CD4-positive, alpha-beta T cell (primary cell): ENCODE measurements at regions not wholly inside any gene's neighbourhood (a gene's known extent, or its start where the extent isn't known, plus 50 kb on each side); places are given as distances from the start of the nearest gene placed in this dataset.

Experiments used
- ATAC-seq: fragments of 200-7000 bp; cut with Tn5 transposase; one replicate; pipeline ENCODE4 v1.10.0; 2022; ENCODE audit warnings: mild to moderate bottlenecking; ENCODE audit not compliant: poor library complexity
- CTCF ChIA-PET: fragments of 350-600 bp; sonication (Branson Sonifier 250); formaldehyde crosslinking; loops from one replicate; lab custom pipeline; 2021; ENCODE audit warnings: antibody characterized with exemption, inconsistent platforms; lab: Charles Lee
- POLR2A ChIA-PET: fragments of 350-600 bp; sonication (Branson Sonifier 250); formaldehyde crosslinking; loops from one replicate; lab custom pipeline; 2021; ENCODE audit warnings: antibody characterized with exemption, inconsistent platforms; lab: Charles Lee
- DNase-seq, 14 experiments: peaks; one replicate each; pipeline ENCODE4 v3.0.0-alpha.2; 2013 to 2020; ENCODE audit warnings: mixed read lengths in 2 of 14
- H3K27ac ChIP-seq, 2 donors: one replicate each; pipeline versions ENCODE4 v1.5.1 to v1.7.0; 2013; ENCODE audit warnings: low read length in 2 of 2, low read depth in 1 of 2, mild to moderate bottlenecking in 1 of 2
- H3K27me3 ChIP-seq, 2 experiments: 1 replicate in 1 of 2; 2 replicates in 1 of 2; pipeline versions ENCODE4 v1.6.1 to v1.7.0; 2013; ENCODE audit warnings: low read length in 2 of 2, control low read depth in 1 of 2, mild to moderate bottlenecking in 1 of 2, moderate library complexity in 1 of 2; ENCODE audit not compliant: insufficient read depth in 2 of 2, control insufficient read depth in 1 of 2
- H3K36me3 ChIP-seq: one replicate; pipeline ENCODE4 v1.6.1; 2013; ENCODE audit warnings: low read length, control low read depth; ENCODE audit not compliant: insufficient read depth
- H3K4me1 ChIP-seq: one replicate; pipeline ENCODE4 v1.6.1; 2013; ENCODE audit warnings: low read length, control low read depth; ENCODE audit not compliant: insufficient read depth
- H3K4me3 ChIP-seq: one replicate; pipeline ENCODE4 v1.5.1; 2013; ENCODE audit warnings: mild to moderate bottlenecking, low read length, moderate library complexity
- H3K9me3 ChIP-seq, 2 experiments: 1 replicate in 1 of 2; 2 replicates in 1 of 2; pipeline versions ENCODE4 v1.6.1 to v1.7.0; 2013; ENCODE audit warnings: low read length in 2 of 2, mild to moderate bottlenecking in 2 of 2, control low read depth in 1 of 2, moderate library complexity in 1 of 2; ENCODE audit not compliant: control insufficient read depth in 1 of 2, insufficient read depth in 1 of 2
- H3K27ac Mint-ChIP-seq: one replicate; pipeline ENCODE4 v1.8.0; 2020; ENCODE audit warnings: mixed read lengths
- H3K27me3 Mint-ChIP-seq: one replicate; pipeline ENCODE4 v1.8.0; 2021; ENCODE audit warnings: mixed read lengths
- H3K36me3 Mint-ChIP-seq: one replicate; pipeline ENCODE4 v1.8.0; 2021; ENCODE audit warnings: low read depth, mixed read lengths
- H3K4me1 Mint-ChIP-seq: one replicate; pipeline ENCODE4 v1.8.0; 2021; ENCODE audit warnings: low read depth, mixed read lengths
- H3K4me3 Mint-ChIP-seq: one replicate; pipeline ENCODE4 v1.8.0; 2020; ENCODE audit warnings: mild to moderate bottlenecking, mixed read lengths
- H3K9me3 Mint-ChIP-seq: one replicate; pipeline ENCODE4 v1.8.0; 2020; ENCODE audit warnings: mixed read lengths
- CTCF ChIP-seq: fragments of 200-600 bp; IDR thresholded peaks from one replicate; pipeline ENCODE4 v1.8.0; 2022; ENCODE audit warnings: antibody characterized with exemption, mild to moderate bottlenecking
- intact Hi-C, 2 experiments: fragments of 100-400 bp; cut with DNase I in 1 of 2; cut with micrococcal nuclease in 1 of 2; formaldehyde crosslinking; loops; one replicate each; pipeline versions ENCODE4 v1.15.1 to v1.9.0; 2023 to 2025; cut with DNase I, micrococcal nuclease

- ChIA-PET CTCF (interaction anchor here (1.8 kb wide), 1 partner anchor 10 kb away, joined by 4 read pairs; no protein-coding TSS in a partner anchor), POLR2A (interaction anchor here (1.0 kb wide), 1 partner anchor 10 kb away, joined by 3 read pairs; no protein-coding TSS in a partner anchor)
- DNase-seq (no peak), ATAC-seq (no peak)
- Histone ChIP-seq H3K4me1 (no peaks in the 10 kb centered on the region), H3K27ac (no peak overlapping the region), H3K27me3 (no peaks in the 10 kb centered on the region), H3K4me3 (no peak overlapping the region), H3K9me3 (no peaks in the 10 kb centered on the region), H3K36me3 (no peaks in the 10 kb centered on the region)
- Mint-ChIP-seq H3K4me3 (no peak overlapping the region), H3K27ac (no peak overlapping the region), H3K4me1 (no peaks in the 10 kb centered on the region), H3K27me3 (no peaks in the 10 kb centered on the region), H3K9me3 (no peaks in the 10 kb centered on the region), H3K36me3 (no peaks in the 10 kb centered on the region)
- TF ChIP-seq CTCF, result no peak
- intact Hi-C loops, result no loop called here
Measured at GRCh38 chr5:74510476-74511075, 130.0 kb downstream of the ENC1 start.

GRCh38 chr5:74507370-74508005 is 133.0 kb downstream of the ENC1 start:
- no peak overlapping the region for H3K4me3 Mint-ChIP-seq

GRCh38 chr5:74506119-74506518 is 134.4 kb downstream of the ENC1 start:
- H3K36me3 Mint-ChIP-seq, result no peaks in the 10 kb centered on the region
- no peaks in the 10 kb centered on the region for H3K4me1 ChIP-seq
- intact Hi-C loops, result no loop called here

More at GRCh38 chr5:74507370-74508005, 133.0 kb downstream of the ENC1 start:
- H3K27ac Mint-ChIP-seq, result no peak overlapping the region
- no peaks in the 10 kb centered on the region for H3K27me3 ChIP-seq
- no peaks in the 10 kb centered on the region for H3K4me1 ChIP-seq
- no peaks in the 10 kb centered on the region for H3K4me1 Mint-ChIP-seq
- no peak for ATAC-seq
- ChIA-PET POLR2A (no interaction called here), CTCF (no interaction called here)
- no peak for TF ChIP-seq CTCF
- no peak overlapping the region for H3K4me3 ChIP-seq
- H3K27ac ChIP-seq, result no peak overlapping the region
- H3K9me3 Mint-ChIP-seq, result no peaks in the 10 kb centered on the region
- no peaks in the 10 kb centered on the region for H3K36me3 Mint-ChIP-seq
- H3K9me3 ChIP-seq, result no peaks in the 10 kb centered on the region
- DNase-seq, result no peak
- intact Hi-C loops, result no loop called here
- no peaks in the 10 kb centered on the region for H3K36me3 ChIP-seq
- no peaks in the 10 kb centered on the region for H3K27me3 Mint-ChIP-seq

More at GRCh38 chr5:74506119-74506518, 134.4 kb downstream of the ENC1 start:
- no peaks in the 10 kb centered on the region for H3K36me3 ChIP-seq
- H3K27me3 ChIP-seq, result no peaks in the 10 kb centered on the region
- Mint-ChIP-seq H3K4me1 (no peaks in the 10 kb centered on the region), H3K27ac (no peak overlapping the region), H3K4me3 (no peak overlapping the region), H3K9me3 (no peaks in the 10 kb centered on the region), H3K27me3 (no peaks in the 10 kb centered on the region)
- no peaks in the 10 kb centered on the region for H3K9me3 ChIP-seq
- ChIA-PET CTCF (no interaction called here), POLR2A (no interaction called here)
- no peak for TF ChIP-seq CTCF
- H3K27ac ChIP-seq, result no peak overlapping the region
- no peak for DNase-seq
- no peak for ATAC-seq
- H3K4me3 ChIP-seq, result no peak overlapping the region
